ENCODE measurements at regions not wholly inside any gene's neighbourhood (a gene's known extent, or its start where the extent isn't known, plus 50 kb on each side); places are given as distances from the start of the nearest gene placed in this dataset.

DNA sequence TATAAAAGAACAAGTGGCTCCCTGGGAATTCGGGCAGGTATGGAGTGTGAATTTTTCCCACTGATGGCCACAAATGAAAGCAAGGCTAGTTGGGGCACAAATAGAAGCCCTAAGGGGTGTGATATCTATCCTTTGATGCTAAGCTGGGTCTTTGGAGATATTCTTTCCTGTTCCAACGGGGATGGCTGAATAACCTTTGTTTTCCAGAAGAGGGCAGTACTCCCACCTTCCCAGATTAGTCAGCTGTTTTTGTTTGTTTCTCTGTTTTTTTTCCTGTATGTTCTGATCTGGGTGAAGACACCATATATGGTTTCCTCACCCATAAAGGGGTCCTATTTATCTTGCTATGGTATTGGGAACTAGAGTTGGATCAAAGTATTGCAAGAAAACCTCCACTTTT is 947.7 kb upstream of the SORCS1 start:
- TF ChIP-seq ZNF274 (IDR thresholded peaks at IDR 0.05; ENCODE audit: low read depth, low read length), result no peak
- no peak overlapping the region for H3K4me3 ChIP-seq (ENCODE audit: low read length)

DNA sequence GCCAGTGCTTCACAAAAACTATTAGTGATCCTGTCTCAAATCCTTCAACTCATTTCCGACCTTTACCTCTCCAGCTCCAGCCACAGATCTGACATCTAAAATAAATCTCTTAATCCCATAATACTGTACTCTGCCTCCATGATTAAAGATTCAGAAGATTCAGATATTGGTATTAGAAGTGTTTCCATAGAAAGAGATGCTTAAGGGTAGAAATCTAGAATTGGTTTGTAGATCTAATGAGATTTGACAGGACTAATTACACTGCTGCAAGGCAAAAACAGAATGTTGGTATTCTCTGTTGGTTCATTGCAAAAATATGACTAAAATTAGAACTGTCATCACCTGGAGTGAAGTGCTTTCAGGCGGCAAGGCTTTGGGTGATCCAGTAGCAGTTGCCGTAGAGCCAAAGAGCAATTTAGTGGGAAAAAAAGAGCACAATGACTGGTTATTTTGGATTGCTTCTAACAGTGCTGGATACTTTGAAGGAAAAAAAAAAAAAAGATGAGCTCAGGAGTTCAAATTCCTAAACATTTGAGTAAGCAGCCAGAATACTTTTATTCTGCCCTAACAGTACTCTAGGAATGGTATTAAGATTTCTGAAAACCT is 940.1 kb upstream of the SORCS1 start:
- no peak for TF ChIP-seq ZNF274 (IDR thresholded peaks at IDR 0.05; ENCODE audit: low read depth, low read length)
- no peak overlapping the region for H3K4me3 ChIP-seq (ENCODE audit: low read length)

DNA sequence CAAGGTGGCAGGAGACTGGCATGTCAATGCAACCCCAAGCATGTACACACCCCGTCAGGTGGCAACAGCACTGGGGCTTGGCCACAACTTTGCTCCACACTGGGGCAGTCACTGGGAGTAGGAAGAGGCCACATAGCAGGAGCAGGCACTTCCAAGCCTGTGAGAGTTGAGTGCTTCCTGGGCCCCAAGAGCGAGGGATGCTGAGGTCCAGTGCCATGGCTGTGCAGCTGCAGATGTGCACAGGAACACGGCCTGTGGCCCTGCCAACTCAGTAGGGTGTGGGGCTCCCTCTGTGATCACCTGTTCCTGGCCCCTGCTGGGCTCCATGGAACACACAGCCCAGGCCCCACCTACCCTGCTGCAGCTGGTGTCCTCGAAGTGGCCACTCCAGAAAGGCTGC is 932.8 kb upstream of the SORCS1 start:
- TF ChIP-seq ZNF274 (IDR thresholded peaks at IDR 0.05; ENCODE audit: low read depth, low read length), result no peak

DNA sequence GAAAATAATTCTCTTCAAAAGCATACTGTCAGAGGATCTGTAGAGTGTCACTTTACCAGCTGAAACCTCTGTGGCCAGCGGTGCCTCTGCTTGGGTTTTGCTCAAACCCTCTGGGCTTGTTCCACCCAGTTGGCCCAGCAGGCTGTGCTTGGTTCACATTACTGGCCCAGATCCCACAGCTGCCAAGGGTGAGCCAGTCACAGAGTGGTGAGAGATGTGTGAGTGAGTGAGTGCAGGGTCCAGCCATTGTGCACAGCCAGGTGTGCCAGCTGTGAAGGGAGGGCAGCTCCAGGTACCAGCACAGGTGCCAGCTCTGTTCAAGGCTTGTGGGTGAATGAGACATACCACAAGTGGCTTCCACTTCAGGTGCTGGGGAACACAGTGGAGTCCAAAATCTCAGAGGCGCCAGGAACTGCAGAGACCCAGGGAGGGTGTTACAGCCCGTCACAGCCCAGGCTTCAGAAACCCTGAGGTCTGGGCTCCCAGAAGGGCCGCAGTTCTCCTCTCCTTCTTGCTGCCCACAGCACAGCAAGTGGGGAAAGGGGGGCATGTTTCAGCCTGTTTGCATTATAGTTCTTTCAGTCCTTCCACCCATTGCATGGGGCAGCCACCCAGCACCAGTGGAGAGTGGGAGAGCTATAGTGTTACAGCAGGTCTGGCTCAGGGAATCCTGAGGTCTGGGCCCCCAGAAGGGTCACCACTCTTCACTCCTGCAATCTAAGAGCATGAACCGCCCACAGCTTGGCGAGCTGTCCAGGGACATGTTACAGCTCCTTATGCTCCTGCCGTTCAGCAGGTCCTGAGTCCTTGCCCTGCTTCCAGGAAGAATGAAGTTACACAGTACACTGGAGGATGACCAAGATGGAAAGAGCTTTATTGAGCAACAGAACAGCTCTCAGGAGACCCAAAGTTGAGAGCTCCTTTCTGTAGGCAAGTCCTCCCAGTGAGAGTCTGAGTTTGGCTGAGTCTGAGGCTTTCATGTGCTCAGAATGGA is 931.7 kb upstream of the SORCS1 start:
- no peak for TF ChIP-seq ZNF274 (IDR thresholded peaks at IDR 0.05; ENCODE audit: low read depth, low read length)

More for the DNA sequence above, 932.8 kb upstream of the SORCS1 start:
- H3K4me3 ChIP-seq (ENCODE audit: low read length), result no peak overlapping the region

GRCh38 chr10:108090476-108091215 is 926.1 kb upstream of the SORCS1 start:
- H3K4me3 ChIP-seq (ENCODE audit: low read length), result no peak overlapping the region
- TF ChIP-seq ZNF274 (IDR thresholded peaks at IDR 0.05; ENCODE audit: low read depth, low read length), result no peak

More for the DNA sequence above, 931.7 kb upstream of the SORCS1 start:
- H3K4me3 ChIP-seq (ENCODE audit: low read length), result no peak overlapping the region

DNA sequence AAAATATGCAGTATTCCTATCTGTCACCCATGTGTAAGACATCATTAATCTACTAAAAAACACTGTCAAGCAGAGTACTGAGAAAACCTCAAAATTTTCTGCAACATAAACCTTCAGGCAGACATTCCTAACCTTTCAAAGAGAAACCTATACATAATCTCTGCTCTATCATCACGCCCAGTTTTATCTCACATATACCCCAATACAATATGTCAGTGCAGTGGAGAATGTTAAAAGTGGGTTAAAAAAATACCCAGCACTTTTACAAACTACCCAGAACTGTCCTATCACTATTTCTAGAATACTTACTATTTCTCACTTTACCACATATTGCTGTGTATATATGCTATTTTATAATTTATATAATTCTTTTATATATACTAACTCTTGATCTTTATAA is 922.0 kb upstream of the SORCS1 start:
- H3K4me3 ChIP-seq (ENCODE audit: low read length), result no peak overlapping the region
- TF ChIP-seq ZNF274 (IDR thresholded peaks at IDR 0.05; ENCODE audit: low read depth, low read length), result no peak

- H3K4me3 ChIP-seq (ENCODE audit: low read length), result no peak overlapping the region
- no peak for TF ChIP-seq ZNF274 (IDR thresholded peaks at IDR 0.05; ENCODE audit: low read depth, low read length)
Observed at GRCh38 chr10:108082596-108082995, 918.1 kb upstream of the SORCS1 start.

GRCh38 chr10:108078263-108078662 is 913.8 kb upstream of the SORCS1 start:
- no peak overlapping the region for H3K4me3 ChIP-seq (ENCODE audit: low read length)
- TF ChIP-seq ZNF274 (IDR thresholded peaks at IDR 0.05; ENCODE audit: low read depth, low read length), result no peak

- no peak for TF ChIP-seq ZNF274 (IDR thresholded peaks at IDR 0.05; ENCODE audit: low read depth, low read length)
- no peak overlapping the region for H3K4me3 ChIP-seq (ENCODE audit: low read length)
Observed at GRCh38 chr10:108072466-108072865, 908.0 kb upstream of the SORCS1 start.

GRCh38 chr10:108070789-108071188 is 906.3 kb upstream of the SORCS1 start:
- H3K4me3 ChIP-seq (ENCODE audit: low read length), result no peak overlapping the region
- TF ChIP-seq ZNF274 (IDR thresholded peaks at IDR 0.05; ENCODE audit: low read depth, low read length), result no peak

DNA sequence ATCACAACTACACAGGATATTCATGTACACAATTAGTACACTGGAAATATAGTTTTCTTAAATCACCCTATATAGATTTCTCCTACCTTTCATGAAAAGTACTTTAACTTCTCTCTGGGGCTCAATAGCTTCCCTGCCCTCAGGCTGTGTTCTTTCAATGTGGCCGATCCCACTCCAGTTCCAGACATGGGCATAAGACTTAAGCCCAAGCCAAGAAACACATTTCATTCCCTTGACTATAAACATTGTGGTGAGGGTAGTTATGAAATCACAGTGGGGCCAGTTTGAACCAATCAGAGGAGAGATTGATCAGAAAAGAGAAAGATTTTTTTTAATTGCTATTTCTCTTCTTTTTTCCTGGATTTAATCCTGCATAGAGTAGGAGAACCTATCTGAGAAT is 904.6 kb upstream of the SORCS1 start:
- no peak for TF ChIP-seq ZNF274 (IDR thresholded peaks at IDR 0.05; ENCODE audit: low read depth, low read length)
- no peak overlapping the region for H3K4me3 ChIP-seq (ENCODE audit: low read length)

DNA sequence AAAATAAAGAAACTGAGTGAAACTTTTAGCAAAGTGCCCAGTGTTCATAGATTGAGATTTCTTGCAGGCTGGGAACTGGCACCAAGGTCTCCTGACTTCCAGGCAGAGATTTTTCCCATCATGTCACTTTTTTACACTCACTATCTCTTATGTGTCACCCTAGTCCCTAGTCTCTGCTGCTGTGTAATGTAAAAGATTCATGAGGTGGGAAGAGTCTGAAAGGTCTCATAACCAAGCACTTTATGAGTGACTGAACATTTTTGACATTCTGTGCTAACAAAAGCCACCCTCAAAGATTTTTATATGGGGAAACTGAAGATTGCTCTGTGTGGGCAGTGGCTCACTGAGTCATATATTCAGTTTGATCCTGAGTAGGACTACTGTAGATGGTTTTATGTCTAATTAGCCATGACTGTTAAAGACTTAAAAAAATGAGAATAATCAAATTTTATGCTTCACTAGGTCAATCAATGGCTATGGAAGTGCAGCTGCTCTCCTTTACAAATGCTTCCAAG is 900.3 kb upstream of the SORCS1 start:
- H3K4me3 ChIP-seq (ENCODE audit: low read length), result no peak overlapping the region
- no peak for TF ChIP-seq ZNF274 (IDR thresholded peaks at IDR 0.05; ENCODE audit: low read depth, low read length)

GRCh38 chr10:108060246-108060645 is 895.7 kb upstream of the SORCS1 start:
- TF ChIP-seq ZNF274 (IDR thresholded peaks at IDR 0.05; ENCODE audit: low read depth, low read length), result no peak
- H3K4me3 ChIP-seq (ENCODE audit: low read length), result no peak overlapping the region

- no peak overlapping the region for H3K4me3 ChIP-seq (ENCODE audit: low read length)
Observed at GRCh38 chr10:108055506-108055905, 891.0 kb upstream of the SORCS1 start.

More at GRCh38 chr10:108055506-108055905, 891.0 kb upstream of the SORCS1 start:
- TF ChIP-seq ZNF274 (IDR thresholded peaks at IDR 0.05; ENCODE audit: low read depth, low read length), result no peak

Measured in GM08714 (cell line).